K562 (cell line): ENCODE measurements at regions not wholly inside any gene's neighbourhood (a gene's known extent, or its start where the extent isn't known, plus 50 kb on each side); places are given as distances from the start of the nearest gene placed in this dataset.

Source experiments
- AFF4 ChIP-seq: sonication (generic); formaldehyde crosslinking; IDR thresholded peaks from 2 replicates; pipeline ENCODE4 v1.8.0; 2023; ENCODE audit warnings: mild to moderate bottlenecking, missing genetic modification reagents
- CEBPB ChIP-seq: fragments of 450-650 bp; IDR thresholded peaks from 2 replicates; pipeline ENCODE4 v1.6.1; 2016; ENCODE audit warnings: missing genetic modification characterization, missing compliant biosample characterization
- CTCF ChIP-seq, 3 experiments: IDR thresholded peaks in 2 of 3; conservative IDR thresholded peaks in 1 of 3; 2 replicates each; pipeline ENCODE4 v1.5.1; 2011 to 2012; ENCODE audit warnings: low read length in 3 of 3, mild to moderate bottlenecking in 3 of 3, control low read depth in 2 of 3, improper control_type of control experiment in 1 of 3, inconsistent platforms in 1 of 3, low read depth in 1 of 3, mixed read lengths in 1 of 3, moderate library complexity in 1 of 3; ENCODE audit not compliant: insufficient read depth in 2 of 3
- E4F1 ChIP-seq: fragments of 250-450 bp; sonication (Bioruptor Pico); IDR thresholded peaks from 2 replicates; pipeline ENCODE4 v1.5.0; 2021; ENCODE audit warnings: mild to moderate bottlenecking, borderline replicate concordance
- FOXM1 ChIP-seq, 2 experiments: fragments of 450-650 bp in 1 of 2; sonication (generic) in 1 of 2; formaldehyde crosslinking in 1 of 2; IDR thresholded peaks; 2 replicates each; pipeline versions ENCODE4 v1.6.1 to v1.9.0; 2017 to 2022; ENCODE audit warnings: low read depth in 2 of 2, mild to moderate bottlenecking in 2 of 2, missing genetic modification reagents in 1 of 2, moderate library complexity in 1 of 2
- JUN ChIP-seq, 2 experiments: sonication (generic) in 1 of 2; formaldehyde crosslinking in 1 of 2; IDR thresholded peaks; 2 replicates each; pipeline versions ENCODE4 v1.6.1 to v1.8.0; 2012 to 2022; ENCODE audit warnings: borderline replicate concordance in 2 of 2, mild to moderate bottlenecking in 2 of 2, improper control_type of control experiment in 1 of 2, low read depth in 1 of 2, low read length in 1 of 2, missing genetic modification reagents in 1 of 2
- MXI1 ChIP-seq: IDR thresholded peaks from 2 replicates; pipeline ENCODE4 v1.6.1; 2011; ENCODE audit warnings: low read depth, mild to moderate bottlenecking, improper control_type of control experiment, low read length
- NR3C1 ChIP-seq: sonication (generic); formaldehyde crosslinking; IDR thresholded peaks from 2 replicates; pipeline ENCODE4 v1.8.1; 2022; ENCODE audit warnings: missing genetic modification reagents
- RCOR1 ChIP-seq, 2 experiments: IDR thresholded peaks; 2 replicates each; pipeline ENCODE4 v1.6.1; 2012; ENCODE audit warnings: low read depth in 2 of 2, low read length in 2 of 2, borderline replicate concordance in 1 of 2, improper control_type of control experiment in 1 of 2
- SNRNP70 ChIP-seq: fragments of 200-400 bp; formaldehyde crosslinking; optimal IDR thresholded peaks from 2 replicates; pipeline ENCODE3; 2017; ENCODE audit warnings: low read depth, low read length
- UBTF ChIP-seq, 2 experiments: IDR thresholded peaks; 2 replicates each; pipeline ENCODE4 v1.6.1; 2012; ENCODE audit warnings: improper control_type of control experiment in 2 of 2, low read depth in 2 of 2, low read length in 2 of 2, borderline replicate concordance in 1 of 2
- TF ChIP-seq, protein P1 (sequence below): fragments of 450-650 bp; formaldehyde crosslinking; IDR thresholded peaks from 2 replicates; pipeline ENCODE4 v1.4.0; 2020; ENCODE audit warnings: mild to moderate bottlenecking, moderate library complexity

DNA sequence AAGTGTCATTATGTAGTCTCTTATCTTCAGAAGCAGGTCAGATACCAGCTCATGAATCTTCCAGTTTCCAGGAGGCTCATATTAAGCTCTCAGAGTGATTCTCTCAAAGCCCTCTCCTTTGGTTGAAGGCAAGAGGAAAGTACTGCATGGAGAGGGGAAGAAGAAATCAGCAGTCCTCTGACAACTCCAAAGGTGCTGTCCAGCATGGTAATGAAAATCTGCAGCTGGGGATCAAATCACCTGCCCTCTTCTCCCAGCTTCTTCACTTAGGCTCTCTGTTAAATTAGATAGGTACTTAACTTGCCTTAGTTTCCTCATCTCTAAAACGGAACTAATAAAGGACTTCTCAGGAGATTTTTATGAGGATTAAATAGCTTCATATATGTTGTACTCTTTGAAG lies 738.8 kb upstream of the GOLIM4 start:
- TF ChIP-seq CEBPB (no peak), FOXM1 (IDR thresholded peaks at IDR 0.05; ENCODE audit: low read depth) (no peak), FOXM1 (CRISPR knock-in tag; IDR thresholded peaks at IDR 0.05; ENCODE audit: low read depth) (no peak), UBTF (IDR thresholded peaks at IDR 0.05; ENCODE audit: borderline replicate concordance in 1 of 2, low read depth in 2 of 2, low read length in 2 of 2) (no peak), E4F1 (no peak), CTCF (IDR thresholded peaks at IDR 0.05 in 2 of 3, conservative IDR thresholded peaks at IDR 0.05 in 1 of 3; ENCODE audit: insufficient read depth in 2 of 3, low read depth in 1 of 3, low read length in 3 of 3) (no peak), NR3C1 (CRISPR knock-in tag) (no peak), MXI1 (no peak), RCOR1 (IDR thresholded peaks at IDR 0.05; ENCODE audit: borderline replicate concordance in 1 of 2, low read depth in 2 of 2, low read length in 2 of 2) (no peak), SNRNP70 (no peak), JUN (IDR thresholded peaks at IDR 0.05; ENCODE audit: borderline replicate concordance, low read depth, low read length) (no peak), JUN (CRISPR knock-in tag; IDR thresholded peaks at IDR 0.05; ENCODE audit: borderline replicate concordance) (no peak), AFF4 (CRISPR knock-in tag) (no peak)
- TF ChIP-seq, protein P1, sequence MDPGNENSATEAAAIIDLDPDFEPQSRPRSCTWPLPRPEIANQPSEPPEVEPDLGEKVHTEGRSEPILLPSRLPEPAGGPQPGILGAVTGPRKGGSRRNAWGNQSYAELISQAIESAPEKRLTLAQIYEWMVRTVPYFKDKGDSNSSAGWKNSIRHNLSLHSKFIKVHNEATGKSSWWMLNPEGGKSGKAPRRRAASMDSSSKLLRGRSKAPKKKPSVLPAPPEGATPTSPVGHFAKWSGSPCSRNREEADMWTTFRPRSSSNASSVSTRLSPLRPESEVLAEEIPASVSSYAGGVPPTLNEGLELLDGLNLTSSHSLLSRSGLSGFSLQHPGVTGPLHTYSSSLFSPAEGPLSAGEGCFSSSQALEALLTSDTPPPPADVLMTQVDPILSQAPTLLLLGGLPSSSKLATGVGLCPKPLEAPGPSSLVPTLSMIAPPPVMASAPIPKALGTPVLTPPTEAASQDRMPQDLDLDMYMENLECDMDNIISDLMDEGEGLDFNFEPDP, result no peak
